Neural progenitor cell (in vitro differentiated cells): ENCODE measurements at regions not wholly inside any gene's neighbourhood (a gene's known extent, or its start where the extent isn't known, plus 50 kb on each side); places are given as distances from the start of the nearest gene placed in this dataset.

Experiments used
- EZH2 ChIP-seq: fragments of 200-600 bp; sonication (generic); IDR thresholded peaks from 2 replicates; pipeline ENCODE4 v1.6.1; 2017; ENCODE audit warnings: antibody characterized with exemption, mild to moderate bottlenecking, moderate library complexity
- TF ChIP-seq, protein P1 (sequence below): fragments of 200-600 bp; sonication (generic); IDR thresholded peaks from 2 replicates; pipeline ENCODE4 v1.5.1; 2017; ENCODE audit warnings: antibody characterized with exemption, mild to moderate bottlenecking

DNA sequence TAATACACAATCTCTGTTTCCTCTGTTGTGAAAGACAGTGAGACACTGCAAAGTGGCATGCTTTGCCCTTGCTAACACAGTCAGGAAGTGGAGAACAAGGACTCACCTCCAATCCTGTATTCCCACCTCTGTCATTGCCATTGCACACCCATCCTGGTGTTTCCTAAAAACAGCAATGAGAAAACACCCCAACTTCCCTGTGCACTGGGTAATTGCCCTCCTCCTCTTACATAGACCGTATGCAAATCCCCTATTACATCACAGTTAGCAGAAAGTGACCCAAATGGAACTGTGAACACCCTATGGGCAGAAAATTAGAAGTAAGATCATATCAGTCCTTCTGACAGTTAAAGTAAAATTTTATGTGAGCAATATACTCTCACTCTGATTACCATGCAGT lies 355.5 kb downstream of the BCL11B start:
- TF ChIP-seq, protein P1, sequence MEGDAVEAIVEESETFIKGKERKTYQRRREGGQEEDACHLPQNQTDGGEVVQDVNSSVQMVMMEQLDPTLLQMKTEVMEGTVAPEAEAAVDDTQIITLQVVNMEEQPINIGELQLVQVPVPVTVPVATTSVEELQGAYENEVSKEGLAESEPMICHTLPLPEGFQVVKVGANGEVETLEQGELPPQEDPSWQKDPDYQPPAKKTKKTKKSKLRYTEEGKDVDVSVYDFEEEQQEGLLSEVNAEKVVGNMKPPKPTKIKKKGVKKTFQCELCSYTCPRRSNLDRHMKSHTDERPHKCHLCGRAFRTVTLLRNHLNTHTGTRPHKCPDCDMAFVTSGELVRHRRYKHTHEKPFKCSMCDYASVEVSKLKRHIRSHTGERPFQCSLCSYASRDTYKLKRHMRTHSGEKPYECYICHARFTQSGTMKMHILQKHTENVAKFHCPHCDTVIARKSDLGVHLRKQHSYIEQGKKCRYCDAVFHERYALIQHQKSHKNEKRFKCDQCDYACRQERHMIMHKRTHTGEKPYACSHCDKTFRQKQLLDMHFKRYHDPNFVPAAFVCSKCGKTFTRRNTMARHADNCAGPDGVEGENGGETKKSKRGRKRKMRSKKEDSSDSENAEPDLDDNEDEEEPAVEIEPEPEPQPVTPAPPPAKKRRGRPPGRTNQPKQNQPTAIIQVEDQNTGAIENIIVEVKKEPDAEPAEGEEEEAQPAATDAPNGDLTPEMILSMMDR = no peak
- TF ChIP-seq EZH2 = no peak
